ENCODE measurements at regions not wholly inside any gene's neighbourhood (a gene's known extent, or its start where the extent isn't known, plus 50 kb on each side); places are given as distances from the start of the nearest gene placed in this dataset.
"Not testable (repeated sequence)": the region's sequence is repeated elsewhere in the genome, so short reads cannot be mapped to it uniquely, and the experiment has no call there.

- Histone ChIP-seq H3K27me3 (ENCODE audit: control insufficient read depth, extremely low read depth, insufficient read depth, low read length) (no peaks in the 10 kb centered on the region), H3K27ac (ENCODE audit: control insufficient read depth, insufficient read depth, low read length) (no peak overlapping the region), H3K4me1 (ENCODE audit: control insufficient read depth, extremely low read depth, insufficient read depth, low read length) (no peaks in the 10 kb centered on the region), H3K4me2 (ENCODE audit: control insufficient read depth, extremely low read depth, insufficient read depth, low read depth, low read length) (no peak overlapping the region), H4K20me1 (ENCODE audit: control insufficient read depth, extremely low read depth, insufficient read depth, low read length) (no peaks in the 10 kb centered on the region), H3K4me3 (ENCODE audit: control insufficient read depth in 2 of 3, extremely low read depth in 1 of 3, insufficient read depth in 2 of 3, low read depth in 1 of 3, low read length in 3 of 3) (no peak overlapping the region), H2AFZ (ENCODE audit: control insufficient read depth, low read length) (no peak overlapping the region), H3K36me3 (ENCODE audit: control insufficient read depth in 2 of 2, extremely low read depth in 1 of 2, insufficient read depth in 2 of 2, low read length in 2 of 2) (no peaks in the 10 kb centered on the region), H3K79me2 (ENCODE audit: control insufficient read depth, insufficient read depth, low read length) (no peaks in the 10 kb centered on the region), H3K9me3 (ENCODE audit: control insufficient read depth, low read depth, low read length) (no peaks in the 10 kb centered on the region), H3K9me1 (ENCODE audit: control insufficient read depth, extremely low read depth, insufficient read depth, low read length) (no peaks in the 10 kb centered on the region), H3K9ac (ENCODE audit: control insufficient read depth, extremely low read depth, insufficient read depth, low read length) (no peak overlapping the region)
- FAIRE-seq: no peak
- dilution Hi-C loops (cut with MboI; ENCODE audit: extremely low pct_ligation_motif_present, low sequenced_read_pairs): no loop called here
- DNase-seq (ENCODE audit: low read depth, low spot score): no peak
- TF ChIP-seq EZH2 (IDR thresholded peaks at IDR 0.05; ENCODE audit: low read length) (no peak), CTCF (optimal IDR thresholded peaks at IDR 0.05 in 1 of 3, IDR thresholded peaks at IDR 0.05 in 1 of 3, conservative IDR thresholded peaks at IDR 0.05 in 1 of 3; ENCODE audit: extremely low read depth in 1 of 3, insufficient read depth in 2 of 3, low read length in 3 of 3) (no peak)
Observed at GRCh38 chr5:110872963-110873362, 134.2 kb downstream of the SLC25A46 start.

- Histone ChIP-seq H4K20me1 (ENCODE audit: control insufficient read depth, extremely low read depth, insufficient read depth, low read length) (no peaks in the 10 kb centered on the region), H2AFZ (ENCODE audit: control insufficient read depth, low read length) (no peak overlapping the region), H3K4me3 (ENCODE audit: control insufficient read depth in 2 of 3, extremely low read depth in 1 of 3, insufficient read depth in 2 of 3, low read depth in 1 of 3, low read length in 3 of 3) (no peak overlapping the region), H3K9me3 (ENCODE audit: control insufficient read depth, low read depth, low read length) (no peaks in the 10 kb centered on the region), H3K9me1 (ENCODE audit: control insufficient read depth, extremely low read depth, insufficient read depth, low read length) (no peaks in the 10 kb centered on the region), H3K9ac (ENCODE audit: control insufficient read depth, extremely low read depth, insufficient read depth, low read length) (no peak overlapping the region), H3K27me3 (ENCODE audit: control insufficient read depth, extremely low read depth, insufficient read depth, low read length) (no peaks in the 10 kb centered on the region), H3K36me3 (ENCODE audit: control insufficient read depth in 2 of 2, extremely low read depth in 1 of 2, insufficient read depth in 2 of 2, low read length in 2 of 2) (no peaks in the 10 kb centered on the region), H3K79me2 (ENCODE audit: control insufficient read depth, insufficient read depth, low read length) (no peaks in the 10 kb centered on the region), H3K4me2 (ENCODE audit: control insufficient read depth, extremely low read depth, insufficient read depth, low read depth, low read length) (no peak overlapping the region), H3K27ac (ENCODE audit: control insufficient read depth, insufficient read depth, low read length) (no peak overlapping the region), H3K4me1 (ENCODE audit: control insufficient read depth, extremely low read depth, insufficient read depth, low read length) (no peaks in the 10 kb centered on the region)
- FAIRE-seq: no peak
- no peak for DNase-seq (ENCODE audit: low read depth, low spot score)
- TF ChIP-seq CTCF (optimal IDR thresholded peaks at IDR 0.05 in 1 of 3, IDR thresholded peaks at IDR 0.05 in 1 of 3, conservative IDR thresholded peaks at IDR 0.05 in 1 of 3; ENCODE audit: extremely low read depth in 1 of 3, insufficient read depth in 2 of 3, low read length in 3 of 3) (no peak), EZH2 (IDR thresholded peaks at IDR 0.05; ENCODE audit: low read length) (no peak)
- dilution Hi-C loops (cut with MboI; ENCODE audit: extremely low pct_ligation_motif_present, low sequenced_read_pairs): no loop called here
Observed at GRCh38 chr5:110873773-110874437, 135.1 kb downstream of the SLC25A46 start.

- H3K27me3 ChIP-seq (ENCODE audit: control insufficient read depth, extremely low read depth, insufficient read depth, low read length); H3K9me1 ChIP-seq (ENCODE audit: control insufficient read depth, extremely low read depth, insufficient read depth, low read length); H3K9me3 ChIP-seq (ENCODE audit: control insufficient read depth, low read depth, low read length); H3K36me3 ChIP-seq (ENCODE audit: control insufficient read depth in 2 of 2, extremely low read depth in 1 of 2, insufficient read depth in 2 of 2, low read length in 2 of 2); H3K9ac ChIP-seq (ENCODE audit: control insufficient read depth, extremely low read depth, insufficient read depth, low read length); dilution Hi-C loops (cut with MboI; ENCODE audit: extremely low pct_ligation_motif_present, low sequenced_read_pairs); H4K20me1 ChIP-seq (ENCODE audit: control insufficient read depth, extremely low read depth, insufficient read depth, low read length); H3K4me2 ChIP-seq (ENCODE audit: control insufficient read depth, extremely low read depth, insufficient read depth, low read depth, low read length); H3K27ac ChIP-seq (ENCODE audit: control insufficient read depth, insufficient read depth, low read length); H2AFZ ChIP-seq (ENCODE audit: control insufficient read depth, low read length); H3K4me1 ChIP-seq (ENCODE audit: control insufficient read depth, extremely low read depth, insufficient read depth, low read length); FAIRE-seq; DNase-seq (ENCODE audit: low read depth, low spot score); H3K79me2 ChIP-seq (ENCODE audit: control insufficient read depth, insufficient read depth, low read length); H3K4me3 ChIP-seq (ENCODE audit: control insufficient read depth in 2 of 3, extremely low read depth in 1 of 3, insufficient read depth in 2 of 3, low read depth in 1 of 3, low read length in 3 of 3): not testable (repeated sequence)
Observed at GRCh38 chr5:110875115-110875514, 136.3 kb downstream of the SLC25A46 start.
